ENCODE measurements at regions not wholly inside any gene's neighbourhood (a gene's known extent, or its start where the extent isn't known, plus 50 kb on each side); places are given as distances from the start of the nearest gene placed in this dataset.

GRCh38 chr14:58942516-58942915 lies 246.0 kb upstream of the DAAM1 start:
- H3K4me3 ChIP-seq (ENCODE audit: low read depth, low read length): no peak overlapping the region
- no peak for TF ChIP-seq CTCF (IDR thresholded peaks at IDR 0.05; ENCODE audit: borderline replicate concordance, insufficient read depth, low read depth, low read length)

- no peak overlapping the region for H3K4me3 ChIP-seq (ENCODE audit: low read depth, low read length)
- TF ChIP-seq CTCF (IDR thresholded peaks at IDR 0.05; ENCODE audit: borderline replicate concordance, insufficient read depth, low read depth, low read length): no peak
Measured at GRCh38 chr14:58944343-58944967, 244.0 kb upstream of the DAAM1 start.

GRCh38 chr14:58944968-58945356 lies 243.5 kb upstream of the DAAM1 start:
- no peak overlapping the region for H3K4me3 ChIP-seq (ENCODE audit: low read depth, low read length)
- no peak for TF ChIP-seq CTCF (IDR thresholded peaks at IDR 0.05; ENCODE audit: borderline replicate concordance, insufficient read depth, low read depth, low read length)

GRCh38 chr14:58946431-58946830 lies 242.0 kb upstream of the DAAM1 start:
- no peak overlapping the region for H3K4me3 ChIP-seq (ENCODE audit: low read depth, low read length)
- TF ChIP-seq CTCF (IDR thresholded peaks at IDR 0.05; ENCODE audit: borderline replicate concordance, insufficient read depth, low read depth, low read length): no peak

GRCh38 chr14:58947156-58947555 lies 241.3 kb upstream of the DAAM1 start:
- no peak overlapping the region for H3K4me3 ChIP-seq (ENCODE audit: low read depth, low read length)
- no peak for TF ChIP-seq CTCF (IDR thresholded peaks at IDR 0.05; ENCODE audit: borderline replicate concordance, insufficient read depth, low read depth, low read length)

- no peak for TF ChIP-seq CTCF (IDR thresholded peaks at IDR 0.05; ENCODE audit: borderline replicate concordance, insufficient read depth, low read depth, low read length)
- H3K4me3 ChIP-seq (ENCODE audit: low read depth, low read length): no peak overlapping the region
Measured at GRCh38 chr14:58947814-58948445, 240.5 kb upstream of the DAAM1 start.

- no peak overlapping the region for H3K4me3 ChIP-seq (ENCODE audit: low read depth, low read length)
- TF ChIP-seq CTCF (IDR thresholded peaks at IDR 0.05; ENCODE audit: borderline replicate concordance, insufficient read depth, low read depth, low read length): no peak
Measured at GRCh38 chr14:58950555-58950954, 237.9 kb upstream of the DAAM1 start.

Data from GM12875 (cell line).